Keratinocyte (primary cell): ENCODE measurements at regions not wholly inside any gene's neighbourhood (a gene's known extent, or its start where the extent isn't known, plus 50 kb on each side); places are given as distances from the start of the nearest gene placed in this dataset.

Source experiments
- DNase-seq: peaks from one replicate; pipeline ENCODE4 v3.0.0-alpha.2; 2011; ENCODE audit warnings: low read depth, missing footprints, low spot score
- FAIRE-seq: peaks from 2 replicates; lab custom pipeline; 2011; peaks lifted over from hg19 to GRCh38; lab: Jason Lieb, UNC
- H2AFZ ChIP-seq: 2 replicates; pipeline ENCODE4 v1.6.0; 2012; ENCODE audit warnings: low read length, control low read depth, inconsistent platforms; ENCODE audit not compliant: control insufficient read depth
- H3K27ac ChIP-seq: 2 replicates; pipeline ENCODE4 v1.5.1; 2011; ENCODE audit warnings: low read length; ENCODE audit not compliant: control insufficient read depth, insufficient read depth
- H3K27me3 ChIP-seq: 3 replicates; pipeline ENCODE4 v1.6.0; 2011; ENCODE audit warnings: low read length; ENCODE audit not compliant: control insufficient read depth, insufficient read depth; ENCODE audit errors: extremely low read depth
- H3K36me3 ChIP-seq, 2 experiments: 2 replicates in 1 of 2; 3 replicates in 1 of 2; pipeline ENCODE4 v1.5.1; 2011; ENCODE audit warnings: low read length in 2 of 2, mild to moderate bottlenecking in 1 of 2; ENCODE audit not compliant: control insufficient read depth in 2 of 2, insufficient read depth in 2 of 2; ENCODE audit errors: extremely low read depth in 1 of 2
- H3K4me1 ChIP-seq: 3 replicates; pipeline ENCODE4 v1.5.1; 2011; ENCODE audit warnings: low read length; ENCODE audit not compliant: control insufficient read depth, insufficient read depth; ENCODE audit errors: extremely low read depth
- H3K4me2 ChIP-seq: 3 replicates; pipeline ENCODE4 v1.6.0; 2011; ENCODE audit warnings: low read depth, low read length; ENCODE audit not compliant: control insufficient read depth, insufficient read depth; ENCODE audit errors: extremely low read depth
- H3K4me3 ChIP-seq, 3 experiments: fragments of 200-600 bp in 1 of 3; sonication (generic) in 1 of 3; 2 replicates in 2 of 3; 3 replicates in 1 of 3; pipeline ENCODE4 v1.5.1; 2011 to 2016; ENCODE audit warnings: low read length in 3 of 3, mild to moderate bottlenecking in 3 of 3, control low read depth in 2 of 3, inconsistent platforms in 1 of 3, low read depth in 1 of 3, mixed read lengths in 1 of 3, mixed run types in 1 of 3, moderate library complexity in 1 of 3; ENCODE audit not compliant: control insufficient read depth in 2 of 3, insufficient read depth in 2 of 3; ENCODE audit errors: extremely low read depth in 1 of 3
- H3K79me2 ChIP-seq: 2 replicates; pipeline ENCODE4 v1.6.0; 2012; ENCODE audit warnings: low read length; ENCODE audit not compliant: control insufficient read depth, insufficient read depth
- H3K9ac ChIP-seq: 3 replicates; pipeline ENCODE4 v1.6.0; 2011; ENCODE audit warnings: low read length; ENCODE audit not compliant: control insufficient read depth, insufficient read depth; ENCODE audit errors: extremely low read depth
- H3K9me1 ChIP-seq: 3 replicates; pipeline ENCODE4 v1.6.0; 2011; ENCODE audit warnings: low read length; ENCODE audit not compliant: control insufficient read depth, insufficient read depth; ENCODE audit errors: extremely low read depth
- H3K9me3 ChIP-seq: 2 replicates; pipeline ENCODE4 v1.5.1; 2012; ENCODE audit warnings: low read depth, low read length; ENCODE audit not compliant: control insufficient read depth
- H4K20me1 ChIP-seq: 3 replicates; pipeline ENCODE4 v1.6.0; 2011; ENCODE audit warnings: low read length; ENCODE audit not compliant: control insufficient read depth, insufficient read depth; ENCODE audit errors: extremely low read depth
- EZH2 ChIP-seq: IDR thresholded peaks from one replicate; pipeline ENCODE4 v1.6.1; 2012; ENCODE audit warnings: inconsistent platforms, mild to moderate bottlenecking, low read length, moderate library complexity
- dilution Hi-C: fragments of 300-500 bp; cut with MboI; formaldehyde crosslinking; loops from one replicate; pipeline ENCODE4 v1.7.0; 2020; ENCODE audit warnings: low sequenced_read_pairs; ENCODE audit not compliant: extremely low pct_ligation_motif_present
- TF ChIP-seq, protein P1 (sequence below), 3 experiments: IDR thresholded peaks in 1 of 3; conservative IDR thresholded peaks in 1 of 3; optimal IDR thresholded peaks in 1 of 3; 2 replicates in 2 of 3; 3 replicates in 1 of 3; pipeline versions ENCODE3 to v1.5.1; 2011; ENCODE audit warnings: low read length in 3 of 3, mild to moderate bottlenecking in 3 of 3, moderate library complexity in 2 of 3, control low read depth in 1 of 3, inconsistent platforms in 1 of 3; ENCODE audit not compliant: insufficient read depth in 2 of 3; ENCODE audit errors: extremely low read depth in 1 of 3

DNA sequence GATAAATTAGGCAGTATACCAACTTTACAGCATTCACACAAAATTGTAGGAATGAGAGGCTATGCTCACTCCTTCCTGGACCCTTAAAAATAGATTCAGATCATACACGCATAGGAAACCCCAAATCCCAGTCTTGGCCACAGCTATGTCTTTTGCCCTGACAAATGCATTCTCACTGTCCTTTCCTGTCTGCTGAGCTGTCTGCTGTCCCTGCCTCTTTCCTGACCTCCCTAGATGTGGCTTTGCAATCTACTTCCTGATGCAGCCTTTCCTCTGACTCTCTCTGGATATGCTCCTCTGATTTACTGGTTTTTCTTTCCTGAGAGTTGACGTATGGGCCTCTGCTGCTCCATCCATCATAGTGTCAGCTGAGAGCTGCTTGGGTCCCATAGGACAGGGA, 59.8 kb upstream of the SLC35F3 start:
- H3K9ac ChIP-seq: no peak overlapping the region
- no peaks in the 10 kb centered on the region for H3K36me3 ChIP-seq
- no peak overlapping the region for H3K4me3 ChIP-seq
- no peaks in the 10 kb centered on the region for H3K9me3 ChIP-seq
- H2AFZ ChIP-seq: no peak overlapping the region
- H3K27me3 ChIP-seq: no peaks in the 10 kb centered on the region
- no peaks in the 10 kb centered on the region for H4K20me1 ChIP-seq
- no peaks in the 10 kb centered on the region for H3K79me2 ChIP-seq
- H3K4me1 ChIP-seq: no peaks in the 10 kb centered on the region
- H3K4me2 ChIP-seq: no peak overlapping the region
- no peaks in the 10 kb centered on the region for H3K9me1 ChIP-seq
- no peak overlapping the region for H3K27ac ChIP-seq
- TF ChIP-seq, protein P1, sequence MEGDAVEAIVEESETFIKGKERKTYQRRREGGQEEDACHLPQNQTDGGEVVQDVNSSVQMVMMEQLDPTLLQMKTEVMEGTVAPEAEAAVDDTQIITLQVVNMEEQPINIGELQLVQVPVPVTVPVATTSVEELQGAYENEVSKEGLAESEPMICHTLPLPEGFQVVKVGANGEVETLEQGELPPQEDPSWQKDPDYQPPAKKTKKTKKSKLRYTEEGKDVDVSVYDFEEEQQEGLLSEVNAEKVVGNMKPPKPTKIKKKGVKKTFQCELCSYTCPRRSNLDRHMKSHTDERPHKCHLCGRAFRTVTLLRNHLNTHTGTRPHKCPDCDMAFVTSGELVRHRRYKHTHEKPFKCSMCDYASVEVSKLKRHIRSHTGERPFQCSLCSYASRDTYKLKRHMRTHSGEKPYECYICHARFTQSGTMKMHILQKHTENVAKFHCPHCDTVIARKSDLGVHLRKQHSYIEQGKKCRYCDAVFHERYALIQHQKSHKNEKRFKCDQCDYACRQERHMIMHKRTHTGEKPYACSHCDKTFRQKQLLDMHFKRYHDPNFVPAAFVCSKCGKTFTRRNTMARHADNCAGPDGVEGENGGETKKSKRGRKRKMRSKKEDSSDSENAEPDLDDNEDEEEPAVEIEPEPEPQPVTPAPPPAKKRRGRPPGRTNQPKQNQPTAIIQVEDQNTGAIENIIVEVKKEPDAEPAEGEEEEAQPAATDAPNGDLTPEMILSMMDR (optimal IDR thresholded peaks at IDR 0.05 in 1 of 3, IDR thresholded peaks at IDR 0.05 in 1 of 3, conservative IDR thresholded peaks at IDR 0.05 in 1 of 3; ENCODE audit: extremely low read depth in 1 of 3, insufficient read depth in 2 of 3, low read length in 3 of 3): no peak
- TF ChIP-seq EZH2: no peak
- dilution Hi-C loops: no loop called here
- no peak for DNase-seq
- no peak for FAIRE-seq
